ENCODE measurements at regions not wholly inside any gene's neighbourhood (a gene's known extent, or its start where the extent isn't known, plus 50 kb on each side); places are given as distances from the start of the nearest gene placed in this dataset.
"Not testable (repeated sequence)": the region's sequence is repeated elsewhere in the genome, so short reads cannot be mapped to it uniquely, and the experiment has no call there.

- not testable (repeated sequence) for TF ChIP-seq CTCF (optimal IDR thresholded peaks at IDR 0.05 in 1 of 3, IDR thresholded peaks at IDR 0.05 in 1 of 3, conservative IDR thresholded peaks at IDR 0.05 in 1 of 3; ENCODE audit: extremely low read depth in 1 of 3, insufficient read depth in 2 of 3, low read length in 3 of 3); EZH2 (IDR thresholded peaks at IDR 0.05; ENCODE audit: low read length)
Observed at GRCh38 chr9:41771693-41772092, 357.5 kb downstream of the CNTNAP3B start.
